Endothelial cell of umbilical vein (primary cell): ENCODE measurements at regions not wholly inside any gene's neighbourhood (a gene's known extent, or its start where the extent isn't known, plus 50 kb on each side); places are given as distances from the start of the nearest gene placed in this dataset.

Experiments used
- BruUV-seq: library from RNA; stranded (reverse); fragments of 400-500 nt; replicated peaks from 2 replicates; lab custom pipeline; 2021; lab: Mats Ljungman, UMichigan
- CTCF ChIA-PET: fragments of 300-600, 350-600 bp; sonication (Branson Sonifier 250); formaldehyde crosslinking; loops from one replicate; lab custom pipeline; 2021; ENCODE audit warnings: antibody characterized with exemption, inconsistent platforms; lab: Charles Lee
- POLR2A ChIA-PET: fragments of 300-600, 350-600 bp; sonication (Branson Sonifier 250); formaldehyde crosslinking; loops from one replicate; lab custom pipeline; 2021; ENCODE audit warnings: antibody characterized with exemption, inconsistent platforms; lab: Charles Lee
- DNase-seq: peaks from one replicate; pipeline ENCODE4 v3.0.0-alpha.2; 2011; ENCODE audit warnings: low read depth, low spot score
- FAIRE-seq: peaks from 2 replicates; lab custom pipeline; 2011; peaks lifted over from hg19 to GRCh38; lab: Jason Lieb, UNC
- H2AFZ ChIP-seq: 2 replicates; pipeline ENCODE4 v1.6.0; 2012; ENCODE audit warnings: low read depth, low read length, control low read depth, inconsistent platforms
- H3K27ac ChIP-seq: 2 replicates; pipeline ENCODE4 v1.5.1; 2011; ENCODE audit warnings: low read depth, mild to moderate bottlenecking, control low read depth, low read length, moderate library complexity; ENCODE audit not compliant: insufficient read depth
- H3K27me3 ChIP-seq, 2 experiments: 2 replicates each; pipeline versions ENCODE4 v1.6.0 to v1.6.1; 2011; ENCODE audit warnings: low read length in 2 of 2, mixed read lengths in 1 of 2; ENCODE audit not compliant: control insufficient read depth in 2 of 2, insufficient read depth in 2 of 2
- H3K36me3 ChIP-seq, 2 experiments: 2 replicates in 1 of 2; 3 replicates in 1 of 2; pipeline ENCODE4 v1.5.1; 2011; ENCODE audit warnings: low read length in 2 of 2, mild to moderate bottlenecking in 1 of 2, moderate library complexity in 1 of 2; ENCODE audit not compliant: control insufficient read depth in 2 of 2, insufficient read depth in 2 of 2; ENCODE audit errors: extremely low read depth in 1 of 2
- H3K4me1 ChIP-seq: 3 replicates; pipeline ENCODE4 v1.5.1; 2011; ENCODE audit warnings: mild to moderate bottlenecking, low read length; ENCODE audit not compliant: control insufficient read depth, insufficient read depth; ENCODE audit errors: extremely low read depth
- H3K4me2 ChIP-seq: 2 replicates; pipeline ENCODE4 v1.6.1; 2011; ENCODE audit warnings: low read length, control low read depth, mixed read lengths; ENCODE audit not compliant: insufficient read depth
- H3K4me3 ChIP-seq, 3 experiments: fragments of 200-600 bp in 1 of 3; sonication (generic), shearing (Covaris generic) in 1 of 3; replicated peaks in 1 of 3; 2 replicates each; pipeline ENCODE4 v1.5.1; 2011 to 2016; ENCODE audit warnings: control low read depth in 3 of 3, low read length in 3 of 3, mild to moderate bottlenecking in 2 of 3, inconsistent platforms in 1 of 3, low read depth in 1 of 3, moderate library complexity in 1 of 3; ENCODE audit not compliant: insufficient read depth in 1 of 3
- H3K79me2 ChIP-seq: 2 replicates; pipeline ENCODE4 v1.6.0; 2012; ENCODE audit warnings: low read length, inconsistent platforms; ENCODE audit not compliant: control insufficient read depth, insufficient read depth
- H3K9ac ChIP-seq: replicated peaks from 2 replicates; pipeline ENCODE3; 2011; ENCODE audit warnings: low read length, control low read depth; ENCODE audit not compliant: insufficient read depth; ENCODE audit errors: extremely low read depth
- H3K9me1 ChIP-seq: replicated peaks from 3 replicates; pipeline ENCODE4 v1.6.0; 2011; ENCODE audit warnings: mild to moderate bottlenecking, low read length; ENCODE audit not compliant: control insufficient read depth, insufficient read depth; ENCODE audit errors: extremely low read depth
- H3K9me3 ChIP-seq: replicated peaks from 2 replicates; pipeline ENCODE4 v1.5.1; 2012; ENCODE audit warnings: low read length, inconsistent platforms; ENCODE audit not compliant: control insufficient read depth, insufficient read depth
- H4K20me1 ChIP-seq: replicated peaks from 2 replicates; pipeline ENCODE3; 2011; ENCODE audit warnings: mild to moderate bottlenecking, low read length; ENCODE audit not compliant: control insufficient read depth, insufficient read depth; ENCODE audit errors: extremely low read depth
- EZH2 ChIP-seq: IDR thresholded peaks from 2 replicates; pipeline ENCODE4 v1.6.1; 2012; ENCODE audit warnings: borderline replicate concordance, low read depth, mild to moderate bottlenecking, moderate library complexity, low read length, inconsistent platforms; ENCODE audit not compliant: severe bottlenecking
- FOS ChIP-seq: IDR thresholded peaks from 2 replicates; pipeline ENCODE4 v1.6.1; 2011; ENCODE audit warnings: mild to moderate bottlenecking, low read length, moderate library complexity, borderline replicate concordance; ENCODE audit not compliant: insufficient read depth
- POLR2A ChIP-seq: IDR thresholded peaks from 2 replicates; pipeline ENCODE4 v1.6.1; 2012; ENCODE audit warnings: low read depth, mild to moderate bottlenecking, control low read depth, low read length
- POLR2AphosphoS5 ChIP-seq: IDR thresholded peaks from 2 replicates; pipeline ENCODE4 v1.6.1; 2012; ENCODE audit warnings: low read depth, mild to moderate bottlenecking, control low read depth, low read length, moderate library complexity; ENCODE audit not compliant: insufficient read depth
- dilution Hi-C: fragments of 300-500 bp; cut with MboI; formaldehyde crosslinking; loops from one replicate; pipeline ENCODE4 v1.15.0; 2019; ENCODE audit warnings: low sequenced_read_pairs; ENCODE audit not compliant: extremely low pct_ligation_motif_present
- intact Hi-C: fragments of 100-400 bp; cut with micrococcal nuclease; formaldehyde crosslinking; loops from one replicate; pipeline ENCODE4 v1.10.0; 2022
- TF ChIP-seq, protein P1 (sequence below): IDR thresholded peaks from 2 replicates; pipeline ENCODE4 v1.6.1; 2011; ENCODE audit not compliant: insufficient read depth, insufficient read length
- TF ChIP-seq, protein P2 (sequence below), 2 donors: IDR thresholded peaks; 1 replicate in 1 of 2; 2 replicates in 1 of 2; pipeline ENCODE4 v1.5.1; 2011; ENCODE audit warnings: low read length in 2 of 2, mild to moderate bottlenecking in 2 of 2, moderate library complexity in 2 of 2, control low read depth in 1 of 2, inconsistent platforms in 1 of 2, low read depth in 1 of 2; ENCODE audit not compliant: insufficient read depth in 1 of 2; ENCODE audit errors: extremely low read depth in 1 of 2

DNA sequence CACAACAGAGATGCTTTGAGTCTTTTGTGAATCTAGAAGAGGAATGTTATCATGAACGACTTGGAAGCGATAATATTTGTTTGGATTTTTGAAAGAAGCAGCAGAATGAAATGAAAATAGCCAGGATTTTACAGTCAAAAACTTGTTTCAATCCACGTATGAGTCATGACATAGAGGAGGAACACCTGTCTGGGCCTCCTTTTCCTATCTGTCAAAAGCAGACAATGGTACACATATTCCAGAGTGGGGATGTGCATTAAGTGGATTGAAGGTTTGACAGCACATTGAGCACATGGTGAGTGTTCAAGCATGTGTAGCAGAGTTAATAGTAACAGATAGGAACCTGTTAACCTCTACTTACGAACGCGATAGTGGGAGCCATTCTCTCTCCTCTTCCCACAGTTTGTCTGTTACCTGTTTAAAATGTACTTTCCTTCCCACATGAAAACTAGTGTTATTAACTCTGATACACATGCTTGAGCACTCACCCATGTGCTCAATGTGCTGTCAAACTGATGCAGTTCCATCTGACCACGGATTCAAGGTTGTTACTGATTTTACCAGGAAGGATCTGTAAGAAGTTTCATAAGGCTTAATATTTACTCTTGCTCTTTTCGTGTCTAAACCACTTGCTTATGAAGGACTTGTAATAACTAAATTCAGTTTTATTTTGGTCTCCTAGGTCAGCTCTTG is 863.4 kb upstream of the SOX11 start:
- no peaks in the 10 kb centered on the region for H3K4me1 ChIP-seq
- H3K79me2 ChIP-seq = no peaks in the 10 kb centered on the region
- no TSS peak for BruUV-seq
- no peaks in the 10 kb centered on the region for H3K9me1 ChIP-seq
- no peak overlapping the region for H3K4me3 ChIP-seq
- TF ChIP-seq FOS (no peak), EZH2 (no peak), POLR2AphosphoS5 (no peak), POLR2A (no peak)
- TF ChIP-seq, protein P1, sequence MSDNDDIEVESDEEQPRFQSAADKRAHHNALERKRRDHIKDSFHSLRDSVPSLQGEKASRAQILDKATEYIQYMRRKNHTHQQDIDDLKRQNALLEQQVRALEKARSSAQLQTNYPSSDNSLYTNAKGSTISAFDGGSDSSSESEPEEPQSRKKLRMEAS = no peak
- TF ChIP-seq, protein P2, sequence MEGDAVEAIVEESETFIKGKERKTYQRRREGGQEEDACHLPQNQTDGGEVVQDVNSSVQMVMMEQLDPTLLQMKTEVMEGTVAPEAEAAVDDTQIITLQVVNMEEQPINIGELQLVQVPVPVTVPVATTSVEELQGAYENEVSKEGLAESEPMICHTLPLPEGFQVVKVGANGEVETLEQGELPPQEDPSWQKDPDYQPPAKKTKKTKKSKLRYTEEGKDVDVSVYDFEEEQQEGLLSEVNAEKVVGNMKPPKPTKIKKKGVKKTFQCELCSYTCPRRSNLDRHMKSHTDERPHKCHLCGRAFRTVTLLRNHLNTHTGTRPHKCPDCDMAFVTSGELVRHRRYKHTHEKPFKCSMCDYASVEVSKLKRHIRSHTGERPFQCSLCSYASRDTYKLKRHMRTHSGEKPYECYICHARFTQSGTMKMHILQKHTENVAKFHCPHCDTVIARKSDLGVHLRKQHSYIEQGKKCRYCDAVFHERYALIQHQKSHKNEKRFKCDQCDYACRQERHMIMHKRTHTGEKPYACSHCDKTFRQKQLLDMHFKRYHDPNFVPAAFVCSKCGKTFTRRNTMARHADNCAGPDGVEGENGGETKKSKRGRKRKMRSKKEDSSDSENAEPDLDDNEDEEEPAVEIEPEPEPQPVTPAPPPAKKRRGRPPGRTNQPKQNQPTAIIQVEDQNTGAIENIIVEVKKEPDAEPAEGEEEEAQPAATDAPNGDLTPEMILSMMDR (IDR thresholded peaks at IDR 0.05; ENCODE audit: extremely low read depth in 1 of 2, insufficient read depth in 1 of 2, low read depth in 1 of 2, low read length in 2 of 2) = no peak
- no peaks in the 10 kb centered on the region for H4K20me1 ChIP-seq
- H3K9ac ChIP-seq = no peak overlapping the region
- ChIA-PET CTCF (no interaction called here), POLR2A (no interaction called here)
- H3K36me3 ChIP-seq = no peaks in the 10 kb centered on the region
- intact Hi-C loops = no loop called here
- no peak overlapping the region for H3K4me2 ChIP-seq
- FAIRE-seq (no peak), DNase-seq (no peak)
- dilution Hi-C loops = no loop called here
- no peaks in the 10 kb centered on the region for H3K27me3 ChIP-seq
- H2AFZ ChIP-seq = no peak overlapping the region
- no peak overlapping the region for H3K27ac ChIP-seq
- no peaks in the 10 kb centered on the region for H3K9me3 ChIP-seq
